K562 (cell line): ENCODE measurements at regions not wholly inside any gene's neighbourhood (a gene's known extent, or its start where the extent isn't known, plus 50 kb on each side); places are given as distances from the start of the nearest gene placed in this dataset.

Experiments used
- CC2D1A ChIP-seq: fragments of 450-650 bp; IDR thresholded peaks from 2 replicates; pipeline ENCODE4 v1.6.1; 2017; ENCODE audit warnings: mild to moderate bottlenecking
- ESRRA ChIP-seq: fragments of 450-650 bp; IDR thresholded peaks from 2 replicates; pipeline ENCODE4 v1.6.1; 2014; ENCODE audit warnings: low read depth, mild to moderate bottlenecking, moderate library complexity, borderline replicate concordance
- EZH2 ChIP-seq: IDR thresholded peaks from 2 replicates; pipeline ENCODE4 v1.6.1; 2012; ENCODE audit warnings: low read depth, mild to moderate bottlenecking, inconsistent platforms, low read length, borderline replicate concordance
- FOSL1 ChIP-seq: fragments of 200-800 bp; sonication (Bioruptor generic); conservative IDR thresholded peaks from 2 replicates; pipeline ENCODE4 v1.6.1; 2016; ENCODE audit warnings: missing genetic modification characterization, missing compliant biosample characterization
- IFI16 ChIP-seq: fragments of 250-450 bp; sonication (Bioruptor Pico); IDR thresholded peaks from 2 replicates; pipeline ENCODE4 v2.1.2; 2022; ENCODE audit warnings: mild to moderate bottlenecking, inconsistent platforms
- MAX ChIP-seq: sonication (generic); formaldehyde crosslinking; IDR thresholded peaks from 2 replicates; pipeline ENCODE4 v1.9.0; 2022; ENCODE audit warnings: mild to moderate bottlenecking, missing genetic modification reagents
- NR4A1 ChIP-seq, 2 experiments: fragments of 250-450 bp in 1 of 2; fragments of 450-650 bp in 1 of 2; sonication (Bioruptor Pico) in 1 of 2; IDR thresholded peaks; 2 replicates each; pipeline versions ENCODE4 v1.4.0 to v1.6.1; 2016 to 2020; ENCODE audit warnings: mild to moderate bottlenecking in 2 of 2, missing compliant biosample characterization in 1 of 2, missing genetic modification characterization in 1 of 2, moderate library complexity in 1 of 2
- POLR2A ChIP-seq: fragments of 450-650 bp; conservative IDR thresholded peaks from 2 replicates; pipeline ENCODE4 v1.6.1; 2016
- ZSCAN29 ChIP-seq: fragments of 450-650 bp; IDR thresholded peaks from 2 replicates; pipeline ENCODE4 v1.6.1; 2017
- TF ChIP-seq, protein P1 (sequence below), 3 experiments: IDR thresholded peaks in 2 of 3; conservative IDR thresholded peaks in 1 of 3; 2 replicates each; pipeline ENCODE4 v1.5.1; 2011 to 2012; ENCODE audit warnings: low read length in 3 of 3, mild to moderate bottlenecking in 3 of 3, control low read depth in 2 of 3, improper control_type of control experiment in 1 of 3, inconsistent platforms in 1 of 3, low read depth in 1 of 3, mixed read lengths in 1 of 3, moderate library complexity in 1 of 3; ENCODE audit not compliant: insufficient read depth in 2 of 3
- TF ChIP-seq, protein P2 (sequence below), 2 experiments: fragments of 450-650 bp; formaldehyde crosslinking in 1 of 2; IDR thresholded peaks; 2 replicates each; pipeline versions ENCODE4 v1.4.0 to v1.6.1; 2014 to 2020; ENCODE audit warnings: mild to moderate bottlenecking in 2 of 2, borderline replicate concordance in 1 of 2, low read depth in 1 of 2
- TF ChIP-seq, protein P3 (sequence below): fragments of 450-650 bp; IDR thresholded peaks from one replicate; pipeline ENCODE4 v1.6.1; 2018; ENCODE audit warnings: mild to moderate bottlenecking, moderate library complexity; ENCODE audit not compliant: partially characterized antibody
- TF ChIP-seq, protein P4 (sequence below), 2 experiments: IDR thresholded peaks; 2 replicates each; pipeline ENCODE4 v1.6.1; 2012; ENCODE audit warnings: improper control_type of control experiment in 2 of 2, low read depth in 2 of 2, low read length in 2 of 2, borderline replicate concordance in 1 of 2
- TF ChIP-seq, protein P5 (sequence below): sonication (generic); formaldehyde crosslinking; IDR thresholded peaks from 2 replicates; pipeline ENCODE4 v1.8.0; 2023; ENCODE audit warnings: mild to moderate bottlenecking, missing genetic modification reagents

DNA sequence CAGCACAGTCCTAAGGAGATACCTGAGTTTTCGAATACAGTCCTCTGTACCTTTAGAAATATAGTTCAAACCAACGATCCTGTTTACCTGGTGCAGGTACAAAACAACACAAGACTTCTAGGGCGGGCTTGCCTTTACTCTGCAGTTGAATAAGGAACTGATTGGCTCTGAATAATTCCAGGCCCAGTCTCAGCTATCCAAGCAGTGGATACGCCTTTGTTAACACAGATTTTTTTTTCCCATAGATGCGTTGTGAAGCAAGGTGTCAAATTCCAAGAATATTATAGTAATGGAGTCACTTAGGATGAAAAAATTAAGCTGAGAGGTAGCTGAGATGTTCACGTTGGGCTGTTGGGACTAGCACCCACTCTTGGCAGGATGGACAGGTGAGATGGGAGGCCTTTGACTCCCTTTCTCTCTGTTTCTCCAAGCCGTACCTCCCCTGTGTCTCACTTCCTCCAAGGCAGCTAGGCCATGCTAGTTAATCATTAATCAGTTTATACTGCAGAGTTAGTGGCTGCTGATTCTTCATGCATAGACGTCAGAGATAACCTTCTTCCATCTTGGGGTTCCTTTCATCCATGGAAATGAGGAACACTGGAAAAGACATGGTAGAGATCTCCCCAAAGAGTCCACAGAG is 380.8 kb upstream of the ACVR2A start:
- TF ChIP-seq ESRRA (no peak), FOSL1 (tag) (no peak), IFI16 (no peak), POLR2A (no peak), NR4A1 (CRISPR knock-in tag; IDR thresholded peaks at IDR 0.05) (no peak), NR4A1 (tag; IDR thresholded peaks at IDR 0.05) (no peak), EZH2 (no peak), MAX (CRISPR knock-in tag) (no peak), ZSCAN29 (no peak), CC2D1A (no peak)
- TF ChIP-seq, protein P1, sequence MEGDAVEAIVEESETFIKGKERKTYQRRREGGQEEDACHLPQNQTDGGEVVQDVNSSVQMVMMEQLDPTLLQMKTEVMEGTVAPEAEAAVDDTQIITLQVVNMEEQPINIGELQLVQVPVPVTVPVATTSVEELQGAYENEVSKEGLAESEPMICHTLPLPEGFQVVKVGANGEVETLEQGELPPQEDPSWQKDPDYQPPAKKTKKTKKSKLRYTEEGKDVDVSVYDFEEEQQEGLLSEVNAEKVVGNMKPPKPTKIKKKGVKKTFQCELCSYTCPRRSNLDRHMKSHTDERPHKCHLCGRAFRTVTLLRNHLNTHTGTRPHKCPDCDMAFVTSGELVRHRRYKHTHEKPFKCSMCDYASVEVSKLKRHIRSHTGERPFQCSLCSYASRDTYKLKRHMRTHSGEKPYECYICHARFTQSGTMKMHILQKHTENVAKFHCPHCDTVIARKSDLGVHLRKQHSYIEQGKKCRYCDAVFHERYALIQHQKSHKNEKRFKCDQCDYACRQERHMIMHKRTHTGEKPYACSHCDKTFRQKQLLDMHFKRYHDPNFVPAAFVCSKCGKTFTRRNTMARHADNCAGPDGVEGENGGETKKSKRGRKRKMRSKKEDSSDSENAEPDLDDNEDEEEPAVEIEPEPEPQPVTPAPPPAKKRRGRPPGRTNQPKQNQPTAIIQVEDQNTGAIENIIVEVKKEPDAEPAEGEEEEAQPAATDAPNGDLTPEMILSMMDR (IDR thresholded peaks at IDR 0.05 in 2 of 3, conservative IDR thresholded peaks at IDR 0.05 in 1 of 3; ENCODE audit: insufficient read depth in 2 of 3, low read depth in 1 of 3, low read length in 3 of 3), result no peak
- TF ChIP-seq, protein P2, sequence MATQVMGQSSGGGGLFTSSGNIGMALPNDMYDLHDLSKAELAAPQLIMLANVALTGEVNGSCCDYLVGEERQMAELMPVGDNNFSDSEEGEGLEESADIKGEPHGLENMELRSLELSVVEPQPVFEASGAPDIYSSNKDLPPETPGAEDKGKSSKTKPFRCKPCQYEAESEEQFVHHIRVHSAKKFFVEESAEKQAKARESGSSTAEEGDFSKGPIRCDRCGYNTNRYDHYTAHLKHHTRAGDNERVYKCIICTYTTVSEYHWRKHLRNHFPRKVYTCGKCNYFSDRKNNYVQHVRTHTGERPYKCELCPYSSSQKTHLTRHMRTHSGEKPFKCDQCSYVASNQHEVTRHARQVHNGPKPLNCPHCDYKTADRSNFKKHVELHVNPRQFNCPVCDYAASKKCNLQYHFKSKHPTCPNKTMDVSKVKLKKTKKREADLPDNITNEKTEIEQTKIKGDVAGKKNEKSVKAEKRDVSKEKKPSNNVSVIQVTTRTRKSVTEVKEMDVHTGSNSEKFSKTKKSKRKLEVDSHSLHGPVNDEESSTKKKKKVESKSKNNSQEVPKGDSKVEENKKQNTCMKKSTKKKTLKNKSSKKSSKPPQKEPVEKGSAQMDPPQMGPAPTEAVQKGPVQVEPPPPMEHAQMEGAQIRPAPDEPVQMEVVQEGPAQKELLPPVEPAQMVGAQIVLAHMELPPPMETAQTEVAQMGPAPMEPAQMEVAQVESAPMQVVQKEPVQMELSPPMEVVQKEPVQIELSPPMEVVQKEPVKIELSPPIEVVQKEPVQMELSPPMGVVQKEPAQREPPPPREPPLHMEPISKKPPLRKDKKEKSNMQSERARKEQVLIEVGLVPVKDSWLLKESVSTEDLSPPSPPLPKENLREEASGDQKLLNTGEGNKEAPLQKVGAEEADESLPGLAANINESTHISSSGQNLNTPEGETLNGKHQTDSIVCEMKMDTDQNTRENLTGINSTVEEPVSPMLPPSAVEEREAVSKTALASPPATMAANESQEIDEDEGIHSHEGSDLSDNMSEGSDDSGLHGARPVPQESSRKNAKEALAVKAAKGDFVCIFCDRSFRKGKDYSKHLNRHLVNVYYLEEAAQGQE (IDR thresholded peaks at IDR 0.05; ENCODE audit: borderline replicate concordance), result no peak
- TF ChIP-seq, protein P2 (CRISPR knock-in tag; IDR thresholded peaks at IDR 0.05; ENCODE audit: low read depth), result no peak
- TF ChIP-seq, protein P3, sequence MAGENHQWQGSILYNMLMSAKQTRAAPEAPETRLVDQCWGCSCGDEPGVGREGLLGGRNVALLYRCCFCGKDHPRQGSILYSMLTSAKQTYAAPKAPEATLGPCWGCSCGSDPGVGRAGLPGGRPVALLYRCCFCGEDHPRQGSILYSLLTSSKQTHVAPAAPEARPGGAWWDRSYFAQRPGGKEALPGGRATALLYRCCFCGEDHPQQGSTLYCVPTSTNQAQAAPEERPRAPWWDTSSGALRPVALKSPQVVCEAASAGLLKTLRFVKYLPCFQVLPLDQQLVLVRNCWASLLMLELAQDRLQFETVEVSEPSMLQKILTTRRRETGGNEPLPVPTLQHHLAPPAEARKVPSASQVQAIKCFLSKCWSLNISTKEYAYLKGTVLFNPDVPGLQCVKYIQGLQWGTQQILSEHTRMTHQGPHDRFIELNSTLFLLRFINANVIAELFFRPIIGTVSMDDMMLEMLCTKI, result no peak
- TF ChIP-seq, protein P4, sequence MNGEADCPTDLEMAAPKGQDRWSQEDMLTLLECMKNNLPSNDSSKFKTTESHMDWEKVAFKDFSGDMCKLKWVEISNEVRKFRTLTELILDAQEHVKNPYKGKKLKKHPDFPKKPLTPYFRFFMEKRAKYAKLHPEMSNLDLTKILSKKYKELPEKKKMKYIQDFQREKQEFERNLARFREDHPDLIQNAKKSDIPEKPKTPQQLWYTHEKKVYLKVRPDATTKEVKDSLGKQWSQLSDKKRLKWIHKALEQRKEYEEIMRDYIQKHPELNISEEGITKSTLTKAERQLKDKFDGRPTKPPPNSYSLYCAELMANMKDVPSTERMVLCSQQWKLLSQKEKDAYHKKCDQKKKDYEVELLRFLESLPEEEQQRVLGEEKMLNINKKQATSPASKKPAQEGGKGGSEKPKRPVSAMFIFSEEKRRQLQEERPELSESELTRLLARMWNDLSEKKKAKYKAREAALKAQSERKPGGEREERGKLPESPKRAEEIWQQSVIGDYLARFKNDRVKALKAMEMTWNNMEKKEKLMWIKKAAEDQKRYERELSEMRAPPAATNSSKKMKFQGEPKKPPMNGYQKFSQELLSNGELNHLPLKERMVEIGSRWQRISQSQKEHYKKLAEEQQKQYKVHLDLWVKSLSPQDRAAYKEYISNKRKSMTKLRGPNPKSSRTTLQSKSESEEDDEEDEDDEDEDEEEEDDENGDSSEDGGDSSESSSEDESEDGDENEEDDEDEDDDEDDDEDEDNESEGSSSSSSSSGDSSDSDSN (IDR thresholded peaks at IDR 0.05; ENCODE audit: borderline replicate concordance in 1 of 2, low read depth in 2 of 2, low read length in 2 of 2), result no peak
- TF ChIP-seq, protein P5, sequence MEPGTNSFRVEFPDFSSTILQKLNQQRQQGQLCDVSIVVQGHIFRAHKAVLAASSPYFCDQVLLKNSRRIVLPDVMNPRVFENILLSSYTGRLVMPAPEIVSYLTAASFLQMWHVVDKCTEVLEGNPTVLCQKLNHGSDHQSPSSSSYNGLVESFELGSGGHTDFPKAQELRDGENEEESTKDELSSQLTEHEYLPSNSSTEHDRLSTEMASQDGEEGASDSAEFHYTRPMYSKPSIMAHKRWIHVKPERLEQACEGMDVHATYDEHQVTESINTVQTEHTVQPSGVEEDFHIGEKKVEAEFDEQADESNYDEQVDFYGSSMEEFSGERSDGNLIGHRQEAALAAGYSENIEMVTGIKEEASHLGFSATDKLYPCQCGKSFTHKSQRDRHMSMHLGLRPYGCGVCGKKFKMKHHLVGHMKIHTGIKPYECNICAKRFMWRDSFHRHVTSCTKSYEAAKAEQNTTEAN, result no peak
